ENCODE measurements at regions not wholly inside any gene's neighbourhood (a gene's known extent, or its start where the extent isn't known, plus 50 kb on each side); places are given as distances from the start of the nearest gene placed in this dataset.
A peak's percentile ranks its signal among the peaks of the same experiment; 100 is the strongest.

DNA sequence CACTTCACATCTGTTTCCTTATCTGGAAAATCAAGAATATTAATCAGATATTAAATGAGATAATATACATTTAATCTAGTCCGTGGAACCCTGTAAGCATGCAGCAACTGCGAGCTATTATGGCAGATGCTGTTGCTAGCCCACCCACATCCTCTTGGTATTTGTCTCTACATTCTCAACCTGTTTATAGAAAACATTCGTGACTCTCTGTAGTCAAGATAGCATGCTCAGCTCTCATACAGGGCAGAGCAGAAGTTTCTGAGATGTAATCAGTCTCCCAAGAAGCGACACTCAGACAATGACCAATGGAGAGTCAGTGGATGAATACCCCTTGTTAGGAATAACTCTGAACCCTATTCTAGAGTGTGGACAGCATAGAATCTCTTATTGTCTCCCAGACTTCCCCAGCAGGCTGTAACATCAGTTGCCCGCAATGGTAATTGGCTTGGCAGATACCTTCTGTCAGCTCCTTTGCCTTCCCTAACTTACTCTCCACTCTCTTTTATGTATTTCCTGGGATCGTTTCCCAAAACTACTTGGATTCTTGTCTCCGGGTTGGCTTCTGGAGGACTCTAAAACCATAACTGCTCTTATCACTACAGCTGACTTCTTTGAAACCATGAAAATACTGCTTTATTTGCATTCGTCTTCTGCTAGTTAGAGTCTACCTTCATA is 400.7 kb upstream of the TNP1 start:
- DNase-seq: no peak

DNA sequence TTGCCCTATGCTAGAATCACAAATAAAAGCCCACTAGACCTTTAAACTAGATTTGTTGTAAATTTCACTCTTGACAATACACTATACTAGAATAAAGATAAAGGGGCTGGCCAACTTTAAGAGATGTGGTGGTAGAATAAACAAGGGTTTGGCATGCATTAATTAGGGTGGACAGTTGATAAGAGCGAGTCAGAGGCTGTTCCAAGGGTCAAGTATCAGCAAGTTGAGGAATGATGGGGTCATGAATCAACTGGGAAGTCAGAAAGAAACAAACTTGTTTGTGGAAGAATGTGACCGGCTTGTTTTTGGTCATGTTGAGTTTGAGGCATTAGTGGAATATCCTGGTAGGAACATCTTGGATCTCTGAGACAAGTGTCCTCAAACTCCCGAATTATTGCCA is 398.3 kb upstream of the TNP1 start:
- DNase-seq: no peak

- no peak for DNase-seq
Measured at GRCh38 chr2:217256251-217256650, 396.4 kb upstream of the TNP1 start.

GRCh38 chr2:217254111-217254510 is 394.2 kb upstream of the TNP1 start:
- DNase-seq: no peak

- DNase-seq: no peak
Measured at GRCh38 chr2:217252181-217252580, 392.3 kb upstream of the TNP1 start.

DNA sequence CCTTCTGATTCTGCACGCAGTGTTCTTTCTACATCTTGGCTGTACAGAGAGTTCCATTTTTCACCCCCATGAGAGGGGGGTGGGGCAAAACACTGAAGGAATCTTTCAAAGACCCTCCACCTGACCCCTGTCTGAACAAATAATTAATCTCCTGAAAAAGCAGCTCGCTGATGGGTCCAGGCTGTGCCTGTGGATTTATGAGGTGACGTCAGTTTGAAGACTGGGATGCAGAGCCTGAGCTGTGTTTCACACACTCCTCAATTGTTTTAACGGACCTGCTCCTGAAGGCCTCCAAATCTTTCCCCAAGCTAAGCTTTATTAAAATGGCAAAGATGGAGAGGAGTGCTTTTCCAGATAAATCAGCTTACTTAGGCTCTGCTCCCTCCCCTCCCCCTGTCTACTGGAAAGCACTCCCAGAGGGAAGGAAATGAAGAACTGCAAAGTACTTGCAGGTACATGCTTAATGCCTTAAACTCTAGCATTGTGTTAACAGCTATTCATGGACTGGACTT is 390.2 kb upstream of the TNP1 start:
- no peak for DNase-seq

DNA sequence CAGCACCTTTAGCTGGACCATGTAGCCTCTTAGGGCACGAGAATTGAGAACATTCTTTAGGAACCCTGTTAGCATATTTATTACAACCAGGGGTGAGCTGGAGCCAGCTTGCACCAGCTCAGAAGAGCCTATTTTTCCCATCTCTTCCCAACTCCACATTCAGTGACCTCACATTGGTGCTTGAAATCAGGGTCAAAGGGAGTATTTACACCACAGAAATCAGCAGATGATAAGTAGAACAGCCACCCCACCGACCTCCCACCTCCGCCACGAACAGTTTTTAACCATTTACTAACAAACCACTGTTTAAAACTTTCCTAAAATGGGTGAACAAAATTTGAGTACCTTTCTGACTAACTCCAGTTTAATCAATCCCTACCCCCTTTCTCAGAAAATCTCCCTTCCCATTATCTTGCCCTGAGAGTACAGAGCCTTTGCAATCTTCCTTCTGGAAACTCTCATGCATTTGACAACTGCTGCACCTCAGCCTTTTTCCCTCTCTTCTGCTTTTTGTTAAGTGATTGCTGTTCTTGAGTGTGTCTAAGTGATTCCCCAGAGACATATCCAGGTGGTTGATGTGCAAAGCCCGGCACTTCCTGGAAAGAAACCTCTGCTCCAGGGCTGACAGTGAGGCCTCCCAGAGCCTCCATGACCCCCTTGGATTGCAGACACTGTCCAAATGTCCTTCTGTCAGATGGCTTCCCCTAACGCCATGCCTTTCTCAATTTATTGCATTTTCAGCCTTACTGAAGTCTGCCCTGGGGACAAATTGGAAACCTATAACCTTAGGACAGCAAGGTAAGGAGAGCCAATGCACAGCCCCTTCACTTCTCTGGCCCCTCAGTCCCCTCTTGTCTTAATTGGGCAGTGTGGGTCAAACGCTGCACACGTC is 389.5 kb upstream of the TNP1 start:
- DNase-seq: no peak

- DNase-seq: peak; percentile 51 to 61
Measured at GRCh38 chr2:217248312-217248935, 388.6 kb upstream of the TNP1 start.

DNA sequence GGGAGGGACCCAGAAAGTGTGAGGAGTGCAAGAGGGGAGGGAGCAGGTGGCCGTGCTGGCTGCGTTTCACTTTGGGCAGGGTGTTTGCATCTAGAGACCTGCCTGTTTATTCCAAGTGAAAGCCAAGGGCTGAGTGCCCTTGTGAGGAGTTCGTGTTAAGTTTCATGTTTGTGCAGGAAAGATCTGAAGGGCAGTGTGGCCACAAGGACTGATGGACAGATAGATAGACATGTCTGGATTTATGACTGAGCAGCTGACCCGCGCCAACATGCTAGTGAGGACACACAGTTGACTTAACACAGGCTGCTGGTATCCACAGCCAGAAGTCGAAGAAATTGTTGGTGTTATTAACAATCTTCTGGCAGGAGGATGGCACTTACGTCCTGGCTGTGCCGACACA is 387.6 kb upstream of the TNP1 start:
- DNase-seq: no peak

GRCh38 chr2:217246108-217246507 is 386.2 kb upstream of the TNP1 start:
- DNase-seq: no peak

DNA sequence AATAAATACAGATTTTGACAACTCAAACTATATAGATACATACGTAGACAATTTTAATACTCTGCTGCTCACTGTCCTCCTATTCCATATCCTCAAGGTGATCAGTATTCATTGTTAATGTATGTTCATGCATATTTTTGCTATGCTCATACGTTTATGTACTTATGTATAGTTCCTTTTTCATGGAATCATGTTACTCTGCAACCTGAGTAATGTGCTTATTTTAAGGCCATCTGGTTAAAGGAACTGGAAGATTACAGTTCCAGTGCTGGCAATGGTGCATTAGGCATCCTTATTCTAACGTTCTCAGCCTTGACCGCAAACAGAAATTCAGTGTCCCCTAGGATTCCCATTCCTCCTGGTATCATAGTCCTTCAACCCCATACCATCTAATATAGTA is 385.0 kb upstream of the TNP1 start:
- DNase-seq: no peak

DNA sequence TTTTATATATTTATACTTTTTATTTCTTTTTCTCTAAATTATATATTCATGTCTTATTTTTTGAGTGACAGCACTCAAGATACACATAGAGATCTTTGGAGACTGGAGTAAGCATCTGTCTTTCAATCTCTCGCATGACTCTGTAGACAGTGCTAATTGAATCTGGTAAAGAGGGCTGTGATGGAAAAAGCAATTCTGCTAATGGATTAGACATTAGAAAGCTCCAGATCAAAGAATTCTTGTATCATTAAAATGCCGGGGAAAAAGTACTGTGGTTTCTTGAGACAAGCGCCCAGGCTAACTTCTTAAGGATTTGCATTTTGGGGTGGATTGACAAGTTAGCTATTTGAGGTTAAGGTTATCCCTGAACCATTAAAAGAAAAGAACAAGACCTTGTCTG is 383.1 kb upstream of the TNP1 start:
- DNase-seq: no peak

- no peak for DNase-seq
Measured at GRCh38 chr2:217231724-217232123, 371.9 kb upstream of the TNP1 start.

GRCh38 chr2:217231212-217231611 is 371.3 kb upstream of the TNP1 start:
- no peak for DNase-seq

DNA sequence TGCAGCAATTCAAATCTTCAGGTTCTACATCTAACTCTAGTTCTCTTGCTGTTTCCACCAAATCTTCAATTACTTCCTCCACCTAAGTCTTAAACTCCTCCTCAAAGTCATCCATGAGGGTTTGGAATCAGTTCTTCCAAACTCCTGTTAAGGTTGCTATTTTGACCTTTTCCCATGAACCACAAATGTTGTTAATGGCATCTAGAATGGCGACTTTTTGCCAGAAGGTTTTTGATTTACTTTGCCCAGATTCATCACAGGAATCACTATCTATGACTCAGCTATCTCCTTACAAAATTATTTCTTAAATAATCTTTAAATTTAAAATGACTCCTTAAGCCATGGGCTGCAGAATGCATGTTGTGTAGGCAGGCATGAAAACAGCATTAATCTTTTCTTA is 368.9 kb upstream of the TNP1 start:
- DNase-seq: no peak

- no peak for DNase-seq
Measured at GRCh38 chr2:217227794-217228193, 367.9 kb upstream of the TNP1 start.

GRCh38 chr2:217225596-217225995 is 365.7 kb upstream of the TNP1 start:
- DNase-seq: no peak

DNA sequence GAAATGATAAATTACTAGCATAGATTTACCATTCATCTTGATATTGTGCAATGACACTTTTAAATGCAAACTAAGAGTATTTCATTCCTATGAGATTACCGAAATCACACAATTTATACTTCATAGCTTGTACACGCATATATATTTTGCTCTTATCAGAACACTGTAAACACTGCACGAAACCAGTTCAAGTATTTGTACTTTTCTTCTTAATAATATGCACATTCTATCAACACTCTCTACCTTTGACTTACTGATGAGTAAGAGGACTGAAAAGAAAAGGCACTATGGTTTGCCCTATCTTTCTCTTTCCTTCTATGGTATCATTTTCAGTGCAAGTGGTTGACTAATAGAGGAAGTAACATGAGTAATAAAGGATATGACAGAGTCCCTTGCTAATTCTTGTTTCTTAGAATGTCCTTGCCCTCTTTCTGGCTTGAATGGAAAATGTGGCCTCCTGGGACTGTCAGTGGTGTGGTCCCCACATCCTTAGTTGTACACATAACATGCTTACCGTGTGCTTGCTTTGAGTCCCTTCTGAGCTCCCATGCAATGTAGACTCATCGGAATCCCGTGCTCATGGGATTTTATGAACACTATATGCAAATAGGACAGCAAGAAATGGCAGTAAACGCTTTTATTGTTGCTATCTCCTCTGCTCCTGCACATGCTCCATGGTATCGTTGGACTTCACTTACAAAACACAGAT is 363.5 kb upstream of the TNP1 start:
- DNase-seq: peak; percentile 71 to 72

DNA sequence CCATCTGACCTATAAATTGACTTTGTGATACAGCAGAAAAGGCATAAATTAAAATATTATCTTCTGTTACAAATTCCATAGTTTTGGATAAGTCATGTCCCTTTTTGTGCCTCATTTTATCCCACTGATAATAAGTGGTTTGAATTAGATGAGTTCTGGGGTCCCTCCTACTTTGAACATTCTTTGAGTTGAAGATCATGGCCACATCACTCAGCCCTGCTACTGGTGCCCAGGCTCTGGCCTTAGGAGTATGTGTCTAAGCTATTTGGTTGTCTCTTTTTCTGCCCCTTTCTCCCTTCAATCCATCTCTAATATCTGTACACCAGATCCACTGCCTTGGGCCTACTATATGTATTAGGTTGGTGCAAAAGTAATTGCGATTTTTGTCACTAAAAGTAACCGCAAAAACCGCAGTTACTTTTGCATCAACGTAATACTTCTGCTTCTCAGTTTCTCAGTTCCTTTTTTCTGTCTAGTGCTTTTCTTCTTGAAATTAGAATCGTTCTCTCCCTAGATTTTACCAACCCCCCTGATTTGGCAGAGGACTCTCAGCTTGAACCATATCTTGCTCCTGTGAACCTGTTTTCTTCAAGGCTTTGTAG is 362.5 kb upstream of the TNP1 start:
- DNase-seq: peak; percentile 56 to 59

- peak in 1 of 2 experiments; percentile 7 for DNase-seq
Measured at GRCh38 chr2:217220228-217221013, 360.6 kb upstream of the TNP1 start.

- DNase-seq: no peak
Measured at GRCh38 chr2:217219164-217219520, 359.3 kb upstream of the TNP1 start.
